RCC 7860 (cell line): ENCODE measurements at regions not wholly inside any gene's neighbourhood (a gene's known extent, or its start where the extent isn't known, plus 50 kb on each side); places are given as distances from the start of the nearest gene placed in this dataset.

Experiments used
- DNase-seq: peaks from one replicate; pipeline ENCODE4 v3.0.0-alpha.2; 2015; ENCODE audit warnings: low spot score
- FAIRE-seq: peaks from 2 replicates; lab custom pipeline; 2012; peaks lifted over from hg19 to GRCh38; lab: Jason Lieb, UNC

GRCh38 chr11:22497474-22497873 lies 128.1 kb downstream of the FANCF start:
- no peak for DNase-seq
- FAIRE-seq, result no peak

DNA sequence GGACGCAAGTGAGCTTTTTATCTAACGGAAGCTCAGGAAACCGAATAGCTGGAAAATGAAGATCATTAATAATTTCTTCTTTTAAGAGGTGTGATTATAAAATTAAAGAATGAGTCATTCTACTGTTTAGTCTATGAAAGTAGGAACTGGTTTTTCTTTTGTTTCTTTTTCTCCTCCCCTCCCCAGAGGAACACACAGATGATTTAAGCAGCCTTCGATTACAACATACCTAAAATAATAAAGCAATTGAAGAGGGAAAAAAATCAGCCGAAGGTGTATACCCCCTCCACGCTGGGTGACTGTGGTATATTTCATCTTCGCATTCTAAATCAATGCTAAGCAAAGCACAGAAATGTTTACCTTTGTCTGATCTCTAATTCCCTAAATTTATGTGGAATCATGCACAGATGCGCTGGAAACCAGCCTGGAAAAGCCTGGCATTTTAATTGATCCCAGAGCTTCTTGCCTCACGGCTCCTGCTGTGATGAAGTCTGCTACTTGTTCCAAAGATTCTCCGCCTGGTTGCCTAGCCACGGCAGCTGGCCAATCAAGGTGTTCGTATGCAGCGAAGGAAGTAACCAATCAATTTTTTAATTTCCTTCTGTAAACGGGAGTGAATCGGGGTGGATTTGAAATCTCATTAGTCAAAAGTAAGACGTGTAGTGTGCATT lies 133.9 kb downstream of the FANCF start:
- DNase-seq (no peak), FAIRE-seq (no peak)

DNA sequence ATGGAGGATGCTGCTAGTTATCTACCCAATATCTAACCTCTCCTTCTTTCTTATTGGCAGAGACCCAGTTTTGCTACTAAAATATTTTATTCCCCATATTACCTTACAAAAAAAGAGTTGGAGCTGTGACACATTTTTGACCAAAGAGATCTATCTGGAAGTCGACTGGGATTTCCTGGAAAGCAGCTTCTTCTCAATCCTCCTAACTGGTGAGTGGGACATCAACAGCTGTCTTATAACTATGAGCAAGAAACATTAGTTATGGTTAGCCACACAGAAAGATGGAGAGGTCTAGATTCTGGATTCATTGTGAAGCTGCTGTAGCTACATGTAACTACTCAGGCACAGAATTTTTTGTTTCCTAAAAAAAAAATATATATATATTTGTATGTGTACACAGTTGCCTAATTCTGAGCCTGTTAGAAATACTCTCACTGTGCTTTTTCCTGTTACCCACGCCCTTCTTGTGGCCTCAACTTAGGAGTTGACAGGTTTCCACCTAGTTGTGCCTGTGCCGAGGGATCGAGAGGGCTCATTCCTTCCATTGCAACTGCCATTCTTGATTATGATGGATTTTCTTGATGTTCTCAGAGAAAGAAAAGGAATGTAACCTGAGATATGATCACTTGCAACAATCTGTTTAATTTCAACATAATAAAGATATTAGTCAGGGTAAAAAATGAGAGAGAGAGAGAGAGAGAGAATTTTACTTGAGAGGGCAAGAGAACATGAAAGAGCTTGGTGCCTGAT lies 142.0 kb downstream of the SLC17A6 start:
- no peak for DNase-seq
- FAIRE-seq, result no peak

DNA sequence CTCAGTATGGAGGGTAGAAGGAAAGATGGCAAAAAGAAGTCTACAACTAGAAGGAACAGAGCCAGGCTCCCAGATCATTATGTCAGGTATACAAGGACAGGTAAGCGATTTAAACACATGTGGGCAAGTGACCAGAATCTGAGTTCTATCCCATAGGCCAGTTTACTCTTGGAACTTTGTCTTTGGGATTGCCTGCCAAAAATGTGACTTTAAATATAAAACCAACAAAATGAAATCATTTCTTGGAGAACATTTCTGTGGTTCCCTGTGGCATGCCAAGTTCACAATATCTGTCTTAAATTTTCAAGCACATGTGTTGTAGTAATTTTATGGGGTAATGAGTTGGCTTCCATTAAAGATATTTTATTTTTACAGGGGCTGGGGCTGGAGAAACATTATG lies 141.0 kb downstream of the SLC17A6 start:
- DNase-seq (no peak), FAIRE-seq (no peak)

GRCh38 chr11:22478169-22478568 lies 140.0 kb downstream of the SLC17A6 start:
- no peak for DNase-seq
- FAIRE-seq, result no peak

- no peak for FAIRE-seq
- no peak for DNase-seq
These were observed 139.1 kb downstream of the SLC17A6 start for GRCh38 chr11:22477312-22477711.

- no peak for FAIRE-seq
These were observed 138.4 kb downstream of the SLC17A6 start for GRCh38 chr11:22476589-22476988.

GRCh38 chr11:22474616-22475015 lies 136.4 kb downstream of the SLC17A6 start:
- no peak for FAIRE-seq

More at GRCh38 chr11:22476589-22476988, 138.4 kb downstream of the SLC17A6 start:
- no peak for DNase-seq

DNA sequence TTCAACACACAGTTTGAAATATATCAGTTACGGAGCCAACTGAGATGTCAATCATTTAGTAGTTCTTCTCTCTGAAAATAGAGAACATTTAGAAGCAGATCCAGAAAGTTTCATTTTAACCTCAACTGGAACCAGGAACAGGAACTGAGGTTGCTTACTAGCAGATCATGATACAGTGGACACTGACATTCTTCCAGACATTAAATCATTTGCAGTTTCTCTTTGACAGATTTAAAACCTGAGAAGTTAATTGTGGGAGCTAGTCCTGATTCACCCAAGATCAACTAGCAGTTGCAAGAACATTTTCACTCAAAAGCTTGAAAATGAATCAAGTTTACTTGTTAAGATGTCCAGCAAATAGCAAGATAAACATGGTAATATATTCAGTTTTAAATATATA lies 135.4 kb downstream of the SLC17A6 start:
- DNase-seq (no peak), FAIRE-seq (no peak)

More at GRCh38 chr11:22474616-22475015, 136.4 kb downstream of the SLC17A6 start:
- DNase-seq, result no peak

DNA sequence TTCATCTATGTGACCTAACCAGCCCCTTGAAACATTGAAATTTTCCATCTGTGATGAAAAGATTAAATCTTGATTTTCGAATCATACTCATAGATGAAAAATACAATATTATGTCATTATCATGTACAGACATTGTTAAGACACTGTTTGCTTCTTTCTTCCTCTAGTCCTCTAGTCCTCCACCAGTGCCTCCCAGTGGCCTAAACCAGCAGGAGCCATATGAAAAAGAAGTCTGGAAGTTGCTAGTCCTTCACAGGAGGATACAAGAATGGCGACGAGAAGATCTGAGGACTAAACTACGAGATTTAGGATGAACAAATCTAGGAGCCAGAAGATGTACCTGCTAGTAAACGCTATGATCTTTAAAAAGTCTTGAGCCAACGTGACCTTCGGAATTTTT lies 134.1 kb downstream of the SLC17A6 start:
- DNase-seq, result no peak
- no peak for FAIRE-seq

GRCh38 chr11:22471385-22471784 lies 133.2 kb downstream of the SLC17A6 start:
- FAIRE-seq, result no peak

GRCh38 chr11:22467741-22468140 lies 129.6 kb downstream of the SLC17A6 start:
- no peak for FAIRE-seq

More at GRCh38 chr11:22471385-22471784, 133.2 kb downstream of the SLC17A6 start:
- no peak for DNase-seq

GRCh38 chr11:22467248-22467647 lies 129.1 kb downstream of the SLC17A6 start:
- DNase-seq (no peak), FAIRE-seq (no peak)

More at GRCh38 chr11:22467741-22468140, 129.6 kb downstream of the SLC17A6 start:
- no peak for DNase-seq

DNA sequence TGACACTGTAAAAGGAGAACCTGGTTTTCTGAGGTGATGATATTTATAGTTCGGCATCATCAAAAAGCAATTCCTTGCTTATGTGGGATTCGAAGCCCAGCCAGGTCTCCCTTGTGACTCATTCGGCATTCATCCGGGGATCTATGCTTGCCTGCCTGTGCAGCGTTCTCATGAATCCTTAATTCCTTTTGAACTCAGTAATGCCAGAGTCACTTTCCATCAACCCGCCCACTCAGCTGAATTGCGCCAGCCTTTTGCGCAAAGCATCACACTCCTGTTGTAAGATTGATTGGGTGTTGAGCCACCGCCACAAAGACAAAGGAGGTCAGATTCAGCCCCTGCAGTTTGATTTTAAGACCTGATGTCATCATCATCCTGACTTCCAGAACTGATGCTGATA lies 128.6 kb downstream of the SLC17A6 start:
- FAIRE-seq, result no peak

DNA sequence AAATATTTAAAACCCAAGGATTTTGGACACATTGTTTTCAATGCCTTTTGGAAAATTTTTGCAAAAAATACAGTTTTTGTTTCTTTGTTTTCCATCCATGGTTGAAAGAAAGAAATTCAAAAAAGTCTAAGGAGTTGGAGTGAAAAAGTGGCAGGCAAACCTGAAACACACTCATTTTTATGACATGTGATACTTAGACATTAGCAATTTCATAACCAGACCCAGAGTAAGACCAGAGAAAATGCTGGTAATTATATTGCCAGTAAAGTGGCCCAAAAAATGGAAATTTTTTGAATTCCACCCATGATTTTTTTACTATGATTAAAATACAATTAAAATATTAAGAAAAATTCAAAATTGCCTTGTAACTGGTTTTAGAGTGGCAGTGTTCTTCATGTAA lies 128.2 kb downstream of the SLC17A6 start:
- DNase-seq, result no peak
- FAIRE-seq, result no peak

More for the DNA sequence above, 128.6 kb downstream of the SLC17A6 start:
- peak; percentile 39 for DNase-seq

GRCh38 chr11:22465620-22466019 lies 127.4 kb downstream of the SLC17A6 start:
- FAIRE-seq, result no peak
- DNase-seq, result no peak

- no peak for FAIRE-seq
- no peak for DNase-seq
These were observed 123.4 kb downstream of the SLC17A6 start for GRCh38 chr11:22461626-22462025.

GRCh38 chr11:22460181-22460580 lies 122.0 kb downstream of the SLC17A6 start:
- FAIRE-seq (no peak), DNase-seq (no peak)

GRCh38 chr11:22459048-22459447 lies 120.9 kb downstream of the SLC17A6 start:
- no peak for FAIRE-seq

DNA sequence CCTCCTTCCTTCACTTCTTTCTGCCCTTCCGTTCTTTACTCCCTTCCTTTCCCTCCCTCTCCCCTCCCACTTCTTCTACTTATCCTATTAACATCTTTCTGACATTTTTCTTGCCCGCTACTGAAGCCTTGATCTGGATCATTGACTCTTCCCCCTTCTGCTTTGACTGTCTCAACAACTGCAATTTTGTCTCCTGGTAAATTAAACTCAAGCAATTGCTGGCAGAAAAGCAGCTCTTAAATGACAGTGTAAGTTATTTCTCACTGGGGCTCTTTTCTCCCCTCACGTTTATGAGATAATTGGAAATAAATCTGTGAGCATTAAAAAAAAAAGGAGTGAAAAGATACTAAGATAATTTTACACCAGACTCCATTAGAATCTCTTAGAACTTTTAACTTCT lies 120.0 kb downstream of the SLC17A6 start:
- DNase-seq (no peak), FAIRE-seq (no peak)

More at GRCh38 chr11:22459048-22459447, 120.9 kb downstream of the SLC17A6 start:
- DNase-seq, result peak; percentile 11

GRCh38 chr11:22456993-22457762 lies 119.0 kb downstream of the SLC17A6 start:
- DNase-seq, result no peak
- no peak for FAIRE-seq
